Gastroesophageal sphincter (tissue), 3 donors: ENCODE measurements at regions not wholly inside any gene's neighbourhood (a gene's known extent, or its start where the extent isn't known, plus 50 kb on each side); places are given as distances from the start of the nearest gene placed in this dataset.

Experiments
- CTCF ChIP-seq, 4 experiments: fragments of 200-600 bp in 2 of 4; fragments of 450-650 bp in 2 of 4; sonication (generic) in 1 of 4; IDR thresholded peaks; one replicate each; pipeline ENCODE4 v1.5.1; 2017 to 2019; ENCODE audit warnings: antibody characterized with exemption in 4 of 4, mild to moderate bottlenecking in 2 of 4, moderate library complexity in 2 of 4
- POLR2AphosphoS5 ChIP-seq: sonication (generic); formaldehyde crosslinking; IDR thresholded peaks from one replicate; pipeline ENCODE4 v1.6.1; 2017; ENCODE audit warnings: antibody characterized with exemption

- TF ChIP-seq POLR2AphosphoS5: no peak
- TF ChIP-seq CTCF (IDR thresholded peaks at IDR 0.05): no peak
Measured at GRCh38 chrX:30948051-30948450, 59.0 kb upstream of the TAB3 start.
